C4-2B (cell line): ENCODE measurements at regions not wholly inside any gene's neighbourhood (a gene's known extent, or its start where the extent isn't known, plus 50 kb on each side); places are given as distances from the start of the nearest gene placed in this dataset.

ENCODE experiments used
- ZFX ChIP-seq: fragments of 450-650 bp; IDR thresholded peaks from 2 replicates; pipeline ENCODE4 v1.6.1; 2017
- TF ChIP-seq, protein P1 (sequence below): fragments of 450-650 bp; conservative IDR thresholded peaks from 2 replicates; pipeline ENCODE4 v1.5.1; 2017; ENCODE audit warnings: mild to moderate bottlenecking

GRCh38 chr2:157182834-157183396 is 74.6 kb upstream of the GALNT5 start:
- TF ChIP-seq, protein P1, sequence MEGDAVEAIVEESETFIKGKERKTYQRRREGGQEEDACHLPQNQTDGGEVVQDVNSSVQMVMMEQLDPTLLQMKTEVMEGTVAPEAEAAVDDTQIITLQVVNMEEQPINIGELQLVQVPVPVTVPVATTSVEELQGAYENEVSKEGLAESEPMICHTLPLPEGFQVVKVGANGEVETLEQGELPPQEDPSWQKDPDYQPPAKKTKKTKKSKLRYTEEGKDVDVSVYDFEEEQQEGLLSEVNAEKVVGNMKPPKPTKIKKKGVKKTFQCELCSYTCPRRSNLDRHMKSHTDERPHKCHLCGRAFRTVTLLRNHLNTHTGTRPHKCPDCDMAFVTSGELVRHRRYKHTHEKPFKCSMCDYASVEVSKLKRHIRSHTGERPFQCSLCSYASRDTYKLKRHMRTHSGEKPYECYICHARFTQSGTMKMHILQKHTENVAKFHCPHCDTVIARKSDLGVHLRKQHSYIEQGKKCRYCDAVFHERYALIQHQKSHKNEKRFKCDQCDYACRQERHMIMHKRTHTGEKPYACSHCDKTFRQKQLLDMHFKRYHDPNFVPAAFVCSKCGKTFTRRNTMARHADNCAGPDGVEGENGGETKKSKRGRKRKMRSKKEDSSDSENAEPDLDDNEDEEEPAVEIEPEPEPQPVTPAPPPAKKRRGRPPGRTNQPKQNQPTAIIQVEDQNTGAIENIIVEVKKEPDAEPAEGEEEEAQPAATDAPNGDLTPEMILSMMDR: no peak
- TF ChIP-seq ZFX: no peak
